Ishikawa (cell line): ENCODE measurements at regions not wholly inside any gene's neighbourhood (a gene's known extent, or its start where the extent isn't known, plus 50 kb on each side); places are given as distances from the start of the nearest gene placed in this dataset.

Experiments
- CEBPB ChIP-seq: IDR thresholded peaks from 2 replicates; pipeline ENCODE4 v1.6.1; 2012
- CREB1 ChIP-seq: IDR thresholded peaks from 2 replicates; pipeline ENCODE4 v1.6.1; 2012; ENCODE audit warnings: low read depth
- EGR1 ChIP-seq: IDR thresholded peaks from 2 replicates; pipeline ENCODE4 v1.6.1; 2012
- EP300 ChIP-seq: IDR thresholded peaks from 2 replicates; pipeline ENCODE4 v1.6.1; 2012; ENCODE audit warnings: borderline replicate concordance
- FOXM1 ChIP-seq: IDR thresholded peaks from 2 replicates; pipeline ENCODE4 v1.6.1; 2012; ENCODE audit warnings: low read depth, borderline replicate concordance
- NFIC ChIP-seq: IDR thresholded peaks from 2 replicates; pipeline ENCODE4 v1.6.1; 2012
- RAD21 ChIP-seq: IDR thresholded peaks from 2 replicates; pipeline ENCODE4 v1.6.1; 2012; ENCODE audit warnings: low read depth
- TAF1 ChIP-seq: IDR thresholded peaks from 2 replicates; pipeline ENCODE4 v1.6.1; 2012; ENCODE audit warnings: low read depth, mild to moderate bottlenecking
- TCF12 ChIP-seq: IDR thresholded peaks from 2 replicates; pipeline ENCODE4 v1.6.1; 2012; ENCODE audit warnings: low read depth
- TEAD4 ChIP-seq: IDR thresholded peaks from 2 replicates; pipeline ENCODE4 v1.6.1; 2012
- YY1 ChIP-seq: IDR thresholded peaks from 2 replicates; pipeline ENCODE4 v1.6.1; 2012; ENCODE audit warnings: low read depth
- ZBTB7A ChIP-seq: IDR thresholded peaks from 2 replicates; pipeline ENCODE4 v1.6.1; 2012; ENCODE audit warnings: low read depth
- TF ChIP-seq, protein P1 (sequence below): IDR thresholded peaks from 2 replicates; pipeline ENCODE4 v1.6.1; 2012
- TF ChIP-seq, protein P2 (sequence below): IDR thresholded peaks from 2 replicates; pipeline ENCODE4 v1.6.1; 2012
- TF ChIP-seq, protein P3 (sequence below): IDR thresholded peaks from 2 replicates; pipeline ENCODE4 v1.6.1; 2012; ENCODE audit warnings: low read depth, mild to moderate bottlenecking

DNA sequence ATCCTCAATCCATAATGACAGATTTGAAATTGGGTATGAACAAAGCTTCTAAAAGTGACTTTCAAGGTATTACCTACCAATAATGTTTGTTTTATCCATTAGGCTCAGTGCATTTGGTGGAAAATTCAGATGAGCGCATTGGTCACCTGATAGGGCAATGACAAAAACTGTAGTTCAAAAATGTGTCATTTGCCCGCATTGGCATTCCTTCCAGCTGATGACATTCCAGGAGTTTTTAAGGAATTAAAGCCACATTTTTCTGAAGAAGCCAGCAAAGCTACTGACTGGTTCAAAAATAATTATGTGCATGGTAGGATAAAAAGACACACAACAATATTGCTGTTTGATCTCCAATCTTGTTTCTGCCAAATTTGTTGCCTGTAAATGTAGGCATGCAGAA is 473.4 kb upstream of the CPEB2 start:
- TF ChIP-seq TCF12, result no peak
- no peak for TF ChIP-seq CREB1
- TF ChIP-seq, protein P1, sequence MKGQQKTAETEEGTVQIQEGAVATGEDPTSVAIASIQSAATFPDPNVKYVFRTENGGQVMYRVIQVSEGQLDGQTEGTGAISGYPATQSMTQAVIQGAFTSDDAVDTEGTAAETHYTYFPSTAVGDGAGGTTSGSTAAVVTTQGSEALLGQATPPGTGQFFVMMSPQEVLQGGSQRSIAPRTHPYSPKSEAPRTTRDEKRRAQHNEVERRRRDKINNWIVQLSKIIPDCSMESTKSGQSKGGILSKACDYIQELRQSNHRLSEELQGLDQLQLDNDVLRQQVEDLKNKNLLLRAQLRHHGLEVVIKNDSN, result no peak
- TF ChIP-seq CEBPB, result no peak
- no peak for TF ChIP-seq NFIC
- TF ChIP-seq FOXM1, result no peak
- TF ChIP-seq, protein P2, sequence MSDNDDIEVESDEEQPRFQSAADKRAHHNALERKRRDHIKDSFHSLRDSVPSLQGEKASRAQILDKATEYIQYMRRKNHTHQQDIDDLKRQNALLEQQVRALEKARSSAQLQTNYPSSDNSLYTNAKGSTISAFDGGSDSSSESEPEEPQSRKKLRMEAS, result no peak

GRCh38 chr4:14529653-14530052 is 472.6 kb upstream of the CPEB2 start:
- TF ChIP-seq TAF1, result no peak

DNA sequence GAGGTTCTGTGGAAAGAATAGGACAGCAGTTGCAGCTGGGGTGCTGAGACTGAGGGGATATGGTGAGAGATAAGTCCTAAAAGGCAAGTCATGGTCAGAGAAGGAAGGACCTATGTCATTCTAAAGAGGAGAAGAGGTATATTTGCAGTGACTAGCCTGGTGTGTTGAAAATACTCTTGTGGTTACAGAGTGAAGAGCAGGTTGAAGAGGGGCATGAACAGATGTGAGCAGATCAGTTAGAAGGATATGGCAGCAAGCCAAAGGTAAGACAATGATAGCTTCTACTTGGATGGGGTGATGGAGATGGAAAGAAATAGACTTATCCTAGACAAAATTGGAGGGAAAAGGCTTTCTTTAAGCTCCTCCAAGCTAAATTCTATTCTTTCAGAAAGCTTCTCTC is 469.8 kb upstream of the CPEB2 start:
- TF ChIP-seq TAF1, result no peak
- no peak for TF ChIP-seq EP300
- TF ChIP-seq, protein P2, result no peak
- no peak for TF ChIP-seq CEBPB
- TF ChIP-seq FOXM1, result no peak
- TF ChIP-seq TCF12, result no peak
- TF ChIP-seq, protein P1, result no peak

DNA sequence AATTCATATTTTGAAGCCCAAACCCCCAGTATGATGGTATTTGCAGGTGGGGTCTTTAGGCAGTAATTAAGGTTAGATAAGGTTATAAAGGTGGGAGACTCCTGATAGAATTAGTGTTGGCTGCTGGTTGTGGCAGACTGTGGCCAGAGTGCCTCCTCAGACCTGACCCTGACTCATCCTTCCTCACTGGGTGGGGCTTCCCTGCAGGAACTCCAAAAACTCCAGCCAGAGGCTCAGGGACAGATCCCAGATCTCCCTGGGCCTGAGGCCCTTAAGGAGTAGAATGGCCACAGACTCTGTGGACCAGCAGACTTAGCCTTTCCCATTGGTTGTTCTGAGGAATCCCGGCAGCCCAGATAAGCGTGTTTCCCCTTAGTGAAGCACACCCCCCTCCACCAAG is 463.0 kb upstream of the CPEB2 start:
- TF ChIP-seq NFIC (no peak), TCF12 (no peak), TAF1 (no peak), RAD21 (no peak), YY1 (no peak), EP300 (no peak), FOXM1 (no peak), ZBTB7A (no peak), TEAD4 (no peak), EGR1 (no peak)
- TF ChIP-seq, protein P2, result no peak

- TF ChIP-seq YY1 (no peak), CREB1 (no peak), EGR1 (no peak), TEAD4 (no peak)
- TF ChIP-seq, protein P1, result no peak
- TF ChIP-seq, protein P3, sequence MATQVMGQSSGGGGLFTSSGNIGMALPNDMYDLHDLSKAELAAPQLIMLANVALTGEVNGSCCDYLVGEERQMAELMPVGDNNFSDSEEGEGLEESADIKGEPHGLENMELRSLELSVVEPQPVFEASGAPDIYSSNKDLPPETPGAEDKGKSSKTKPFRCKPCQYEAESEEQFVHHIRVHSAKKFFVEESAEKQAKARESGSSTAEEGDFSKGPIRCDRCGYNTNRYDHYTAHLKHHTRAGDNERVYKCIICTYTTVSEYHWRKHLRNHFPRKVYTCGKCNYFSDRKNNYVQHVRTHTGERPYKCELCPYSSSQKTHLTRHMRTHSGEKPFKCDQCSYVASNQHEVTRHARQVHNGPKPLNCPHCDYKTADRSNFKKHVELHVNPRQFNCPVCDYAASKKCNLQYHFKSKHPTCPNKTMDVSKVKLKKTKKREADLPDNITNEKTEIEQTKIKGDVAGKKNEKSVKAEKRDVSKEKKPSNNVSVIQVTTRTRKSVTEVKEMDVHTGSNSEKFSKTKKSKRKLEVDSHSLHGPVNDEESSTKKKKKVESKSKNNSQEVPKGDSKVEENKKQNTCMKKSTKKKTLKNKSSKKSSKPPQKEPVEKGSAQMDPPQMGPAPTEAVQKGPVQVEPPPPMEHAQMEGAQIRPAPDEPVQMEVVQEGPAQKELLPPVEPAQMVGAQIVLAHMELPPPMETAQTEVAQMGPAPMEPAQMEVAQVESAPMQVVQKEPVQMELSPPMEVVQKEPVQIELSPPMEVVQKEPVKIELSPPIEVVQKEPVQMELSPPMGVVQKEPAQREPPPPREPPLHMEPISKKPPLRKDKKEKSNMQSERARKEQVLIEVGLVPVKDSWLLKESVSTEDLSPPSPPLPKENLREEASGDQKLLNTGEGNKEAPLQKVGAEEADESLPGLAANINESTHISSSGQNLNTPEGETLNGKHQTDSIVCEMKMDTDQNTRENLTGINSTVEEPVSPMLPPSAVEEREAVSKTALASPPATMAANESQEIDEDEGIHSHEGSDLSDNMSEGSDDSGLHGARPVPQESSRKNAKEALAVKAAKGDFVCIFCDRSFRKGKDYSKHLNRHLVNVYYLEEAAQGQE, result no peak
Measured at GRCh38 chr4:14545163-14545562, 457.1 kb upstream of the CPEB2 start.

GRCh38 chr4:14545807-14546206 is 456.5 kb upstream of the CPEB2 start:
- TF ChIP-seq TEAD4 (no peak), EP300 (no peak), EGR1 (no peak), FOXM1 (no peak)
- TF ChIP-seq, protein P2, result no peak

DNA sequence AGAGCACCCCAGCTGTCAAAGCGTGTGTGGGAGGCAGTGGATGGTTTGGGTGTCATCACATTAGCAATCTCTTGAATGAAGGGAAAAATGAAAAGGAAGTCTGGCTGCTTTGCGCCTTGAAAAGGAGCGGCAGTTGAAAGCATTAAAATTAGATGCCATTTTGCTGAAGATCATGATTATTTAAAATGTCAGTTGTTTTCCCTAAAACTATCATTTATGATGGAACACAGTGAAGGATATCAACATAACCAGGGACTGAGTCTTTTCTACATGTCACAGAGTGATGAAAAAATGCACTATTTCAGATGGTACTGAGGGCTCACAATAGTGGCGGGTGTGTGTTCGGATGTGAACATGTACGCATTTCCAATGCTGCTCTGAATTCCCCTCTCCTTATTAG is 450.2 kb upstream of the CPEB2 start:
- no peak for TF ChIP-seq TAF1
- no peak for TF ChIP-seq TEAD4
- TF ChIP-seq TCF12, result no peak
- no peak for TF ChIP-seq ZBTB7A
- no peak for TF ChIP-seq EP300
- no peak for TF ChIP-seq CREB1
- no peak for TF ChIP-seq CEBPB

- TF ChIP-seq NFIC (no peak), TEAD4 (no peak), YY1 (no peak), FOXM1 (no peak), ZBTB7A (no peak), CREB1 (no peak), EP300 (no peak), TCF12 (no peak), EGR1 (no peak), RAD21 (no peak), CEBPB (no peak), TAF1 (no peak)
- TF ChIP-seq, protein P1, result no peak
- TF ChIP-seq, protein P3, result no peak
- TF ChIP-seq, protein P2, result no peak
Measured at GRCh38 chr4:14559646-14560045, 442.6 kb upstream of the CPEB2 start.
